GM23338 (cell line): ENCODE measurements at regions not wholly inside any gene's neighbourhood (a gene's known extent, or its start where the extent isn't known, plus 50 kb on each side); places are given as distances from the start of the nearest gene placed in this dataset.

ENCODE experiments used
- ATAC-seq: fragments of 200-7000 bp; cut with Tn5 transposase; 3 replicates; pipeline ENCODE4 v1.9.1; 2020
- DNase-seq: peaks from one replicate; pipeline ENCODE4 v3.0.0-alpha.2; 2015; ENCODE audit warnings: low spot score
- H2AFZ ChIP-seq: fragments of 200-600 bp; sonication (generic); 2 replicates; pipeline ENCODE4 v1.8.0; 2016; ENCODE audit warnings: antibody characterized with exemption, mild to moderate bottlenecking, moderate library complexity
- H3F3A ChIP-seq: fragments of 200-600 bp; sonication (generic); replicated peaks from 2 replicates; pipeline ENCODE4 v1.8.0; 2017; ENCODE audit warnings: antibody characterized with exemption, mixed run types, low read depth
- H3K27ac ChIP-seq: fragments of 200-600 bp; sonication (generic); 2 replicates; pipeline ENCODE4 v1.6.1; 2016; ENCODE audit warnings: low read depth
- H3K27me3 ChIP-seq: fragments of 200-600 bp; sonication (generic); 2 replicates; pipeline ENCODE4 v1.8.0; 2016; ENCODE audit warnings: mild to moderate bottlenecking, mixed run types, moderate library complexity; ENCODE audit not compliant: insufficient read depth
- H3K36me3 ChIP-seq: fragments of 200-600 bp; sonication (generic); 2 replicates; pipeline ENCODE4 v1.8.0; 2016; ENCODE audit warnings: mild to moderate bottlenecking; ENCODE audit not compliant: insufficient read depth
- H3K4me1 ChIP-seq: fragments of 200-600 bp; sonication (generic); 2 replicates; pipeline ENCODE4 v1.8.0; 2016; ENCODE audit warnings: mild to moderate bottlenecking, moderate library complexity; ENCODE audit not compliant: insufficient read depth
- H3K4me2 ChIP-seq: fragments of 200-600 bp; sonication (generic); 2 replicates; pipeline ENCODE4 v1.7.1; 2017; ENCODE audit warnings: mixed run types
- H3K4me3 ChIP-seq: fragments of 200-600 bp; sonication (generic); 2 replicates; pipeline ENCODE4 v1.6.1; 2016; ENCODE audit warnings: mixed run types
- H3K79me2 ChIP-seq: fragments of 200-600 bp; sonication (generic); replicated peaks from 2 replicates; pipeline ENCODE4 v1.8.0; 2017; ENCODE audit warnings: mild to moderate bottlenecking; ENCODE audit not compliant: insufficient read depth
- H3K9me2 ChIP-seq: fragments of 200-600 bp; sonication (generic); 2 replicates; pipeline ENCODE4 v1.8.0; 2017; ENCODE audit not compliant: insufficient read depth
- H4K20me1 ChIP-seq: fragments of 200-600 bp; sonication (generic); replicated peaks from 2 replicates; pipeline ENCODE4 v1.8.0; 2017; ENCODE audit warnings: mild to moderate bottlenecking; ENCODE audit not compliant: insufficient read depth
- H3K27ac Mint-ChIP-seq: 2 replicates; pipeline ENCODE4 v1.8.0; 2020; ENCODE audit warnings: inconsistent platforms, mild to moderate bottlenecking, moderate library complexity, mixed read lengths
- H3K27me3 Mint-ChIP-seq: 3 replicates; pipeline ENCODE4 v1.8.0; 2022; ENCODE audit warnings: low read depth, mild to moderate bottlenecking, moderate library complexity, mixed read lengths, inconsistent platforms; ENCODE audit not compliant: insufficient read depth, poor library complexity
- H3K36me3 Mint-ChIP-seq: 3 replicates; pipeline ENCODE4 v1.8.0; 2021; ENCODE audit warnings: low read depth, mild to moderate bottlenecking, inconsistent platforms, moderate library complexity, mixed read lengths
- H3K4me1 Mint-ChIP-seq: 3 replicates; pipeline ENCODE4 v1.8.0; 2020; ENCODE audit warnings: mild to moderate bottlenecking, inconsistent platforms, mixed read lengths
- H3K4me3 Mint-ChIP-seq: 3 replicates; pipeline ENCODE4 v1.8.0; 2021; ENCODE audit warnings: moderate library complexity, mild to moderate bottlenecking, inconsistent platforms, mixed read lengths
- H3K9me3 Mint-ChIP-seq: 3 replicates; pipeline ENCODE4 v1.8.0; 2020; ENCODE audit warnings: moderate library complexity, mild to moderate bottlenecking, inconsistent platforms, mixed read lengths
- CREB1 ChIP-seq: fragments of 250-450 bp; sonication (Bioruptor Pico); IDR thresholded peaks from 2 replicates; pipeline ENCODE4 v1.5.0; 2020; ENCODE audit warnings: low read depth, mild to moderate bottlenecking, moderate library complexity
- EZH2 ChIP-seq: fragments of 200-600 bp; sonication (generic); IDR thresholded peaks from one replicate; pipeline ENCODE4 v1.8.0; 2017; ENCODE audit warnings: antibody characterized with exemption, mild to moderate bottlenecking, low read depth; ENCODE audit not compliant: unreplicated experiment
- EZH2phosphoT487 ChIP-seq: fragments of 200-600 bp; sonication (generic); IDR thresholded peaks from one replicate; pipeline ENCODE4 v1.8.1; 2018; ENCODE audit warnings: antibody characterized with exemption; ENCODE audit not compliant: unreplicated experiment
- STAT1 ChIP-seq: IDR thresholded peaks from one replicate; pipeline ENCODE4 v1.6.1; 2016; ENCODE audit warnings: antibody characterized with exemption; ENCODE audit not compliant: unreplicated experiment
- ZNF331 ChIP-seq: fragments of 250-450 bp; sonication (Bioruptor Pico); IDR thresholded peaks from 2 replicates; pipeline ENCODE4 v1.5.0; 2020; ENCODE audit warnings: low read depth, mild to moderate bottlenecking, moderate library complexity
- TF ChIP-seq, protein P1 (sequence below): fragments of 250-450 bp; sonication (Bioruptor Pico); IDR thresholded peaks from 2 replicates; pipeline ENCODE4 v1.5.0; 2020; ENCODE audit warnings: mild to moderate bottlenecking, moderate library complexity
- TF ChIP-seq, protein P2 (sequence below), 2 experiments: fragments of 200-600 bp in 1 of 2; sonication (generic) in 1 of 2; conservative IDR thresholded peaks; 2 replicates each; pipeline versions ENCODE4 v1.5.1 to v1.6.1; 2016 to 2017; ENCODE audit warnings: antibody characterized with exemption in 2 of 2, low read depth in 2 of 2, mild to moderate bottlenecking in 2 of 2, moderate library complexity in 1 of 2

GRCh38 chr11:130670200-130670599, 221.8 kb downstream of the ADAMTS15 start:
- no peak overlapping the region for H2AFZ ChIP-seq
- DNase-seq (no peak), ATAC-seq (no peak)
- H3K27ac ChIP-seq = no peak overlapping the region
- H3K9me2 ChIP-seq = no peaks in the 10 kb centered on the region; the same call in none of the 2 replicates
- Mint-ChIP-seq H3K4me1 (no peaks in the 10 kb centered on the region; the same call in 2 of the 3 replicates), H3K27me3 (peaks cover 5% of the 10 kb centered on the region), H3K9me3 (no peaks in the 10 kb centered on the region; the same call in 2 of the 3 replicates), H3K27ac (no peak overlapping the region), H3K36me3 (no peaks in the 10 kb centered on the region), H3K4me3 (no peak overlapping the region)
- no peaks in the 10 kb centered on the region for H3K79me2 ChIP-seq
- TF ChIP-seq, protein P1, sequence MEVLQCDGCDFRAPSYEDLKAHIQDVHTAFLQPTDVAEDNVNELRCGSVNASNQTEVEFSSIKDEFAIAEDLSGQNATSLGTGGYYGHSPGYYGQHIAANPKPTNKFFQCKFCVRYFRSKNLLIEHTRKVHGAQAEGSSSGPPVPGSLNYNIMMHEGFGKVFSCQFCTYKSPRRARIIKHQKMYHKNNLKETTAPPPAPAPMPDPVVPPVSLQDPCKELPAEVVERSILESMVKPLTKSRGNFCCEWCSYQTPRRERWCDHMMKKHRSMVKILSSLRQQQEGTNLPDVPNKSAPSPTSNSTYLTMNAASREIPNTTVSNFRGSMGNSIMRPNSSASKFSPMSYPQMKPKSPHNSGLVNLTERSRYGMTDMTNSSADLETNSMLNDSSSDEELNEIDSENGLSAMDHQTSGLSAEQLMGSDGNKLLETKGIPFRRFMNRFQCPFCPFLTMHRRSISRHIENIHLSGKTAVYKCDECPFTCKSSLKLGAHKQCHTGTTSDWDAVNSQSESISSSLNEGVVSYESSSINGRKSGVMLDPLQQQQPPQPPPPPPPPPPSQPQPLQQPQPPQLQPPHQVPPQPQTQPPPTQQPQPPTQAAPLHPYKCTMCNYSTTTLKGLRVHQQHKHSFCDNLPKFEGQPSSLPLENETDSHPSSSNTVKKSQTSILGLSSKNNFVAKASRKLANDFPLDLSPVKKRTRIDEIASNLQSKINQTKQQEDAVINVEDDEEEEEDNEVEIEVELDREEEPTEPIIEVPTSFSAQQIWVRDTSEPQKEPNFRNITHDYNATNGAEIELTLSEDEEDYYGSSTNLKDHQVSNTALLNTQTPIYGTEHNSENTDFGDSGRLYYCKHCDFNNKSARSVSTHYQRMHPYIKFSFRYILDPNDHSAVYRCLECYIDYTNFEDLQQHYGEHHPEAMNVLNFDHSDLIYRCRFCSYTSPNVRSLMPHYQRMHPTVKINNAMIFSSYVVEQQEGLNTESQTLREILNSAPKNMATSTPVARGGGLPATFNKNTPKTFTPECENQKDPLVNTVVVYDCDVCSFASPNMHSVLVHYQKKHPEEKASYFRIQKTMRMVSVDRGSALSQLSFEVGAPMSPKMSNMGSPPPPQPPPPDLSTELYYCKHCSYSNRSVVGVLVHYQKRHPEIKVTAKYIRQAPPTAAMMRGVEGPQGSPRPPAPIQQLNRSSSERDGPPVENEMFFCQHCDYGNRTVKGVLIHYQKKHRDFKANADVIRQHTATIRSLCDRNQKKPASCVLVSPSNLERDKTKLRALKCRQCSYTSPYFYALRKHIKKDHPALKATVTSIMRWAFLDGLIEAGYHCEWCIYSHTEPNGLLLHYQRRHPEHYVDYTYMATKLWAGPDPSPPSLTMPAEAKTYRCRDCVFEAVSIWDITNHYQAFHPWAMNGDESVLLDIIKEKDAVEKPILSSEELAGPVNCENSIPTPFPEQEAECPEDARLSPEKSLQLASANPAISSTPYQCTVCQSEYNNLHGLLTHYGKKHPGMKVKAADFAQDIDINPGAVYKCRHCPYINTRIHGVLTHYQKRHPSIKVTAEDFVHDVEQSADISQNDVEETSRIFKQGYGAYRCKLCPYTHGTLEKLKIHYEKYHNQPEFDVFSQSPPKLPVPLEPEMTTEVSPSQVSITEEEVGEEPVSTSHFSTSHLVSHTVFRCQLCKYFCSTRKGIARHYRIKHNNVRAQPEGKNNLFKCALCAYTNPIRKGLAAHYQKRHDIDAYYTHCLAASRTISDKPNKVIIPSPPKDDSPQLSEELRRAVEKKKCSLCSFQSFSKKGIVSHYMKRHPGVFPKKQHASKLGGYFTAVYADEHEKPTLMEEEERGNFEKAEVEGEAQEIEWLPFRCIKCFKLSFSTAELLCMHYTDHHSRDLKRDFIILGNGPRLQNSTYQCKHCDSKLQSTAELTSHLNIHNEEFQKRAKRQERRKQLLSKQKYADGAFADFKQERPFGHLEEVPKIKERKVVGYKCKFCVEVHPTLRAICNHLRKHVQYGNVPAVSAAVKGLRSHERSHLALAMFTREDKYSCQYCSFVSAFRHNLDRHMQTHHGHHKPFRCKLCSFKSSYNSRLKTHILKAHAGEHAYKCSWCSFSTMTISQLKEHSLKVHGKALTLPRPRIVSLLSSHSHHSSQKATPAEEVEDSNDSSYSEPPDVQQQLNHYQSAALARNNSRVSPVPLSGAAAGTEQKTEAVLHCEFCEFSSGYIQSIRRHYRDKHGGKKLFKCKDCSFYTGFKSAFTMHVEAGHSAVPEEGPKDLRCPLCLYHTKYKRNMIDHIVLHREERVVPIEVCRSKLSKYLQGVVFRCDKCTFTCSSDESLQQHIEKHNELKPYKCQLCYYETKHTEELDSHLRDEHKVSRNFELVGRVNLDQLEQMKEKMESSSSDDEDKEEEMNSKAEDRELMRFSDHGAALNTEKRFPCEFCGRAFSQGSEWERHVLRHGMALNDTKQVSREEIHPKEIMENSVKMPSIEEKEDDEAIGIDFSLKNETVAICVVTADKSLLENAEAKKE (CRISPR knock-in tag) = no peak
- TF ChIP-seq STAT1 (no peak), CREB1 (CRISPR knock-in tag) (no peak), EZH2phosphoT487 (no peak), ZNF331 (no peak), EZH2 (no peak)
- TF ChIP-seq, protein P2, sequence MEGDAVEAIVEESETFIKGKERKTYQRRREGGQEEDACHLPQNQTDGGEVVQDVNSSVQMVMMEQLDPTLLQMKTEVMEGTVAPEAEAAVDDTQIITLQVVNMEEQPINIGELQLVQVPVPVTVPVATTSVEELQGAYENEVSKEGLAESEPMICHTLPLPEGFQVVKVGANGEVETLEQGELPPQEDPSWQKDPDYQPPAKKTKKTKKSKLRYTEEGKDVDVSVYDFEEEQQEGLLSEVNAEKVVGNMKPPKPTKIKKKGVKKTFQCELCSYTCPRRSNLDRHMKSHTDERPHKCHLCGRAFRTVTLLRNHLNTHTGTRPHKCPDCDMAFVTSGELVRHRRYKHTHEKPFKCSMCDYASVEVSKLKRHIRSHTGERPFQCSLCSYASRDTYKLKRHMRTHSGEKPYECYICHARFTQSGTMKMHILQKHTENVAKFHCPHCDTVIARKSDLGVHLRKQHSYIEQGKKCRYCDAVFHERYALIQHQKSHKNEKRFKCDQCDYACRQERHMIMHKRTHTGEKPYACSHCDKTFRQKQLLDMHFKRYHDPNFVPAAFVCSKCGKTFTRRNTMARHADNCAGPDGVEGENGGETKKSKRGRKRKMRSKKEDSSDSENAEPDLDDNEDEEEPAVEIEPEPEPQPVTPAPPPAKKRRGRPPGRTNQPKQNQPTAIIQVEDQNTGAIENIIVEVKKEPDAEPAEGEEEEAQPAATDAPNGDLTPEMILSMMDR (conservative IDR thresholded peaks at IDR 0.05; ENCODE audit: low read depth in 2 of 2) = no peak
- H3K4me2 ChIP-seq = no peak overlapping the region
- H4K20me1 ChIP-seq = no peaks in the 10 kb centered on the region
- no peak overlapping the region for H3K4me3 ChIP-seq
- H3K4me1 ChIP-seq = no peaks in the 10 kb centered on the region
- H3K27me3 ChIP-seq = no peaks in the 10 kb centered on the region
- no peaks in the 10 kb centered on the region for H3K36me3 ChIP-seq
- no peaks in the 10 kb centered on the region for H3F3A ChIP-seq
